Testis (tissue), 2 donors: ENCODE measurements at regions not wholly inside any gene's neighbourhood (a gene's known extent, or its start where the extent isn't known, plus 50 kb on each side); places are given as distances from the start of the nearest gene placed in this dataset.

Source experiments
- DNase-seq: peaks from one replicate; pipeline ENCODE4 v3.0.0-alpha.2; 2019
- H3K27ac ChIP-seq, 2 donors: fragments of 200-600 bp; sonication (generic); one replicate each; pipeline ENCODE4 v1.5.1; 2019
- H3K27me3 ChIP-seq: fragments of 200-600 bp; sonication (generic); one replicate; pipeline ENCODE4 v1.5.1; 2019
- H3K36me3 ChIP-seq: fragments of 200-600 bp; sonication (generic); one replicate; pipeline ENCODE4 v1.5.1; 2017; ENCODE audit warnings: low read depth; ENCODE audit errors: missing control alignments
- H3K4me1 ChIP-seq: fragments of 200-600 bp; sonication (generic); one replicate; pipeline ENCODE4 v1.5.1; 2019
- H3K4me3 ChIP-seq, 2 donors: fragments of 200-600 bp; sonication (generic); one replicate each; pipeline ENCODE4 v1.5.1; 2017 to 2019
- H3K9me3 ChIP-seq: fragments of 200-600 bp; sonication (generic); one replicate; pipeline ENCODE4 v1.5.1; 2017
- CTCF ChIP-seq, 3 experiments: fragments of 450-650 bp in 2 of 3; fragments of 200-600 bp in 1 of 3; sonication (generic) in 1 of 3; IDR thresholded peaks; one replicate each; pipeline ENCODE4 v1.5.1; 2016 to 2019; ENCODE audit warnings: antibody characterized with exemption in 3 of 3, mild to moderate bottlenecking in 2 of 3, moderate library complexity in 1 of 3
- POLR2A ChIP-seq: fragments of 450-650 bp; IDR thresholded peaks from one replicate; pipeline ENCODE4 v1.6.1; 2017; ENCODE audit warnings: antibody characterized with exemption, mild to moderate bottlenecking, moderate library complexity
- WGBS, 2 donors: methylation state at CpG; one replicate each; pipeline ENCODE4 v1.1.5; 2018; 5-methylcytosine and 5-hydroxymethylcytosine counted together
- intact Hi-C: fragments of 100-400 bp; cut with DNase I; formaldehyde crosslinking; loops from one replicate; pipeline ENCODE4 v1.15.1; 2023; ENCODE audit warnings: low total_unique reads

- WGBS, 2 donors, result 81 to 100% methylated on average over 1 of the region's 1 CpG
- H3K4me1 ChIP-seq, result no peaks in the 10 kb centered on the region
- DNase-seq, result no peak
- intact Hi-C loops, result no loop called here
- H3K27ac ChIP-seq, result no peak overlapping the region
- no peaks in the 10 kb centered on the region for H3K27me3 ChIP-seq
- TF ChIP-seq POLR2A (no peak), CTCF (IDR thresholded peaks at IDR 0.05) (no peak)
- no peaks in the 10 kb centered on the region for H3K36me3 ChIP-seq
- no peaks in the 10 kb centered on the region for H3K9me3 ChIP-seq
- no peak overlapping the region for H3K4me3 ChIP-seq
Measured at GRCh38 chr4:159422626-159423025, 319.7 kb downstream of the RAPGEF2 start.

- WGBS, 2 donors, result 49 to 50% methylated on average over 4 of the region's 4 CpGs
Measured at GRCh38 chr4:159425737-159426305, 322.9 kb downstream of the RAPGEF2 start.

GRCh38 chr4:159428293-159428692, 325.4 kb downstream of the RAPGEF2 start:
- H3K27ac ChIP-seq, result no peak overlapping the region
- intact Hi-C loops, result no loop called here
- no peaks in the 10 kb centered on the region for H3K36me3 ChIP-seq
- no peak for DNase-seq
- no peaks in the 10 kb centered on the region for H3K4me1 ChIP-seq
- 96 to 97% methylated on average over 5 of the region's 5 CpGs for WGBS, 2 donors
- no peaks in the 10 kb centered on the region for H3K27me3 ChIP-seq
- TF ChIP-seq POLR2A (no peak), CTCF (IDR thresholded peaks at IDR 0.05) (no peak)
- H3K9me3 ChIP-seq, result no peaks in the 10 kb centered on the region
- no peak overlapping the region for H3K4me3 ChIP-seq

More at GRCh38 chr4:159425737-159426305, 322.9 kb downstream of the RAPGEF2 start:
- Histone ChIP-seq H3K36me3 (no peaks in the 10 kb centered on the region), H3K27ac (no peak overlapping the region), H3K9me3 (no peaks in the 10 kb centered on the region), H3K4me3 (no peak overlapping the region), H3K27me3 (no peaks in the 10 kb centered on the region), H3K4me1 (no peaks in the 10 kb centered on the region)
- DNase-seq, result no peak
- intact Hi-C loops, result no loop called here
- TF ChIP-seq CTCF (IDR thresholded peaks at IDR 0.05) (no peak), POLR2A (no peak)

- H3K27ac ChIP-seq, result no peak overlapping the region
- no peak overlapping the region for H3K4me3 ChIP-seq
- intact Hi-C loops, result no loop called here
- WGBS, 2 donors, result 37 to 38% methylated on average over 6 of the region's 6 CpGs
- H3K9me3 ChIP-seq, result no peaks in the 10 kb centered on the region
- no peaks in the 10 kb centered on the region for H3K36me3 ChIP-seq
- no peak for DNase-seq
- TF ChIP-seq POLR2A, result no peak
- TF ChIP-seq CTCF (IDR thresholded peaks at IDR 0.05), result no peak
- H3K27me3 ChIP-seq, result no peaks in the 10 kb centered on the region
- H3K4me1 ChIP-seq, result no peaks in the 10 kb centered on the region
Measured at GRCh38 chr4:159428975-159429692, 326.3 kb downstream of the RAPGEF2 start.

- intact Hi-C loops, result no loop called here
- Histone ChIP-seq H3K27ac (no peak overlapping the region), H3K36me3 (no peaks in the 10 kb centered on the region), H3K27me3 (no peaks in the 10 kb centered on the region), H3K4me1 (no peaks in the 10 kb centered on the region), H3K9me3 (no peaks in the 10 kb centered on the region), H3K4me3 (no peak overlapping the region)
- 65 to 72% methylated on average over 3 of the region's 3 CpGs for WGBS, 2 donors
- no peak for TF ChIP-seq CTCF (IDR thresholded peaks at IDR 0.05)
- no peak for DNase-seq
Measured at GRCh38 chr4:159429693-159430035, 326.8 kb downstream of the RAPGEF2 start.
